GM21447 (cell line): ENCODE measurements at regions not wholly inside any gene's neighbourhood (a gene's known extent, or its start where the extent isn't known, plus 50 kb on each side); places are given as distances from the start of the nearest gene placed in this dataset.
"Not testable (repeated sequence)": the region's sequence is repeated elsewhere in the genome, so short reads cannot be mapped to it uniquely, and the experiment has no call there.

Experiments
- ATAC-seq: cut with Tn5 transposase; IDR thresholded peaks from one replicate; pipeline ENCODE4 v1.9.1; 2021; ENCODE audit not compliant: unreplicated experiment

- ATAC-seq = no peak
These were observed 438.4 kb downstream of the XYLT1 start for GRCh38 chr16:17032332-17032731.

GRCh38 chr16:17034477-17035252, 436.1 kb downstream of the XYLT1 start:
- no peak for ATAC-seq

- no peak for ATAC-seq
These were observed 433.3 kb downstream of the XYLT1 start for GRCh38 chr16:17037499-17037898.

- ATAC-seq = no peak
These were observed 432.3 kb downstream of the XYLT1 start for GRCh38 chr16:17038415-17038814.

DNA sequence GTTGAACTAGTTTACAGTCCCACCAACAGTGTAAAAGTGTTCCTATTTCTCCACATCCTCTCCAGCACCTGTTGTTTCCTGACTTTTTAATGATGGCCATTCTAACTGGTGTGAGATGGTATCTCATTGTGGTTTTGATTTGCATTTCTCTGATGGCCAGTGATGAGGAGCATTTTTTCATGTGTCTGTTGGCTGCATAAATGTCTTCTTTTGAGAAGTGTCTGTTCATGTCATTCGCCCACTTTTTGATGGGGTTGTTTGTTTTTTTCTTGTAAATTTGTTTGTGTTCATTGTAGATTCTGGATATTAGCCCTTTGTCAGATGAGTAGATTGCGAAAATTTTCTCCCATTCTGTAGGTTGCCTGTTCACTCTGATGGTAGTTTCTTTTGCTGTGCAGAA, 421.7 kb downstream of the XYLT1 start:
- not testable (repeated sequence) for ATAC-seq

DNA sequence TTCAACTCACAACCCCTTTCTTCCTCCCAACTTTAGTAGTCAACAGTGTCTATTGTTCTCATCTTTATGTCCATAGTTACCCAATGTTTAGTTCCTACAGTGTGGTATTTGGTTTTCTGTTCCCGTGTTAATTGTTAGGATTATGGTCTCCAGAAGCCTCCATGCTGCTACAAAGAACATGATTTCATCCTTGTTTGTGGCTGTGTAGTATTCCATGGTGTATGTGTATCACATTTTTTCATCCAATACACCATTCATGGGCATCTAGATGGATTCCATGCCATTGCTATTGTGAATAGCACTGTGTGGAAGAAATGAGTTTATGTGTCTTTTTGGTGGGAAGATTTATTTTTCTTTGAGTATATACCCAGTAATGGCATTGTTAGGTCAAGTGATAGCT, 420.3 kb downstream of the XYLT1 start:
- ATAC-seq = no peak
